HG02610 (cell line): ENCODE measurements at regions not wholly inside any gene's neighbourhood (a gene's known extent, or its start where the extent isn't known, plus 50 kb on each side); places are given as distances from the start of the nearest gene placed in this dataset.

ENCODE experiments used
- ATAC-seq: cut with Tn5 transposase; IDR thresholded peaks from one replicate; pipeline ENCODE4 v1.9.1; 2021; ENCODE audit warnings: mild to moderate bottlenecking, moderate library complexity; ENCODE audit not compliant: unreplicated experiment

- no peak for ATAC-seq
These were observed 299.4 kb downstream of the PTEN start for GRCh38 chr10:88162852-88163251.

- ATAC-seq = no peak
These were observed 300.1 kb downstream of the PTEN start for GRCh38 chr10:88163572-88163971.

- ATAC-seq = no peak
These were observed 301.0 kb downstream of the PTEN start for GRCh38 chr10:88164471-88164870.

GRCh38 chr10:88165849-88166271, 302.4 kb downstream of the PTEN start:
- no peak for ATAC-seq

GRCh38 chr10:88168171-88169036, 305.0 kb downstream of the PTEN start:
- ATAC-seq = no peak

GRCh38 chr10:88169037-88169319, 305.6 kb downstream of the PTEN start:
- no peak for ATAC-seq

GRCh38 chr10:88170628-88171027, 307.2 kb downstream of the PTEN start:
- ATAC-seq = no peak

GRCh38 chr10:88172159-88172558, 308.7 kb downstream of the PTEN start:
- ATAC-seq = no peak

GRCh38 chr10:88174391-88174790, 311.0 kb downstream of the PTEN start:
- no peak for ATAC-seq

- ATAC-seq = no peak
These were observed 315.3 kb downstream of the PTEN start for GRCh38 chr10:88178758-88179157.

GRCh38 chr10:88179831-88180230, 316.4 kb downstream of the PTEN start:
- no peak for ATAC-seq

- ATAC-seq = no peak
These were observed 318.6 kb downstream of the PTEN start for GRCh38 chr10:88181902-88182600.

- ATAC-seq = no peak
These were observed 319.1 kb downstream of the PTEN start for GRCh38 chr10:88182601-88182930.

- no peak for ATAC-seq
These were observed 321.3 kb downstream of the PTEN start for GRCh38 chr10:88184543-88185297.

- ATAC-seq = no peak
These were observed 322.4 kb downstream of the PTEN start for GRCh38 chr10:88185830-88186229.

- no peak for ATAC-seq
These were observed 322.9 kb downstream of the PTEN start for GRCh38 chr10:88186335-88186734.

GRCh38 chr10:88187472-88187871, 324.0 kb downstream of the PTEN start:
- no peak for ATAC-seq

GRCh38 chr10:88190123-88190522, 326.7 kb downstream of the PTEN start:
- ATAC-seq = no peak

GRCh38 chr10:88190540-88191235, 327.3 kb downstream of the PTEN start:
- ATAC-seq = no peak

- no peak for ATAC-seq
These were observed 329.6 kb downstream of the PTEN start for GRCh38 chr10:88193018-88193417.
